Nephron (organoid): ENCODE measurements at regions not wholly inside any gene's neighbourhood (a gene's known extent, or its start where the extent isn't known, plus 50 kb on each side); places are given as distances from the start of the nearest gene placed in this dataset.

Experiments used
- H3K27ac Mint-ChIP-seq, 3 experiments: 2 replicates each; pipeline ENCODE4 v1.8.0; 2020; ENCODE audit warnings: mixed read lengths in 3 of 3, mild to moderate bottlenecking in 2 of 3, moderate library complexity in 1 of 3
- H3K27me3 Mint-ChIP-seq: 2 replicates; pipeline ENCODE4 v1.8.0; 2021; ENCODE audit warnings: low read depth, mild to moderate bottlenecking, moderate library complexity, mixed read lengths
- H3K36me3 Mint-ChIP-seq: 2 replicates; pipeline ENCODE4 v1.8.0; 2020; ENCODE audit warnings: low read depth, mixed read lengths
- H3K4me1 Mint-ChIP-seq: 2 replicates; pipeline ENCODE4 v1.8.0; 2020; ENCODE audit warnings: mixed read lengths
- H3K4me3 Mint-ChIP-seq, 3 experiments: 2 replicates each; pipeline ENCODE4 v1.8.0; 2020; ENCODE audit warnings: mild to moderate bottlenecking in 3 of 3, mixed read lengths in 3 of 3, moderate library complexity in 2 of 3
- H3K9me3 Mint-ChIP-seq: 2 replicates; pipeline ENCODE4 v1.8.0; 2020; ENCODE audit warnings: mixed read lengths
- TF ChIP-seq, protein P1 (sequence below), 3 experiments: fragments of 200-600 bp; sonication (generic); IDR thresholded peaks; one replicate each; pipeline ENCODE4 v1.5.0; 2021; ENCODE audit warnings: antibody characterized with exemption in 3 of 3; ENCODE audit not compliant: unreplicated experiment in 3 of 3

DNA sequence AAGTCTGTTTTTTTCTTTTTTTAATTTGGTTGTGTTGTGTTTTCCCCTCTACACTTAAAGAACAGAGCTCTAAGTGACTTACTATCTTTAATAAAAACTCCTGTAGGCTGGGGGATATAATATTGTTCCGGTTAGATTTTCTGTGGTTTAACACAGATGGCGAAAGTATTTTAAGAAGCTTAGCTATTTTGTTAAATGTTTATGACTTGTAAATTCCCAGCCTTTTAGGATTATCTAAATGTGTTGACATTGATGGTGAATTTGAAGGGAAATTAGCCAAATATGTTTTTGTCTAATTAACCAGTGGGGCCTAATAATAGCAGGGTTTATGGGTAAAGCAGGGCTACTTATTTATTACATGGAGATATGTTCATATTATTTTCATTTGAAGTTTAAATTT lies 538.5 kb downstream of the INHBA start:
- Mint-ChIP-seq H3K4me3 (no peak overlapping the region), H3K27me3 (no peaks in the 10 kb centered on the region), H3K4me1 (no peaks in the 10 kb centered on the region), H3K36me3 (no peaks in the 10 kb centered on the region), H3K9me3 (peaks cover 4% of the 10 kb centered on the region), H3K27ac (no peak overlapping the region)
- TF ChIP-seq, protein P1, sequence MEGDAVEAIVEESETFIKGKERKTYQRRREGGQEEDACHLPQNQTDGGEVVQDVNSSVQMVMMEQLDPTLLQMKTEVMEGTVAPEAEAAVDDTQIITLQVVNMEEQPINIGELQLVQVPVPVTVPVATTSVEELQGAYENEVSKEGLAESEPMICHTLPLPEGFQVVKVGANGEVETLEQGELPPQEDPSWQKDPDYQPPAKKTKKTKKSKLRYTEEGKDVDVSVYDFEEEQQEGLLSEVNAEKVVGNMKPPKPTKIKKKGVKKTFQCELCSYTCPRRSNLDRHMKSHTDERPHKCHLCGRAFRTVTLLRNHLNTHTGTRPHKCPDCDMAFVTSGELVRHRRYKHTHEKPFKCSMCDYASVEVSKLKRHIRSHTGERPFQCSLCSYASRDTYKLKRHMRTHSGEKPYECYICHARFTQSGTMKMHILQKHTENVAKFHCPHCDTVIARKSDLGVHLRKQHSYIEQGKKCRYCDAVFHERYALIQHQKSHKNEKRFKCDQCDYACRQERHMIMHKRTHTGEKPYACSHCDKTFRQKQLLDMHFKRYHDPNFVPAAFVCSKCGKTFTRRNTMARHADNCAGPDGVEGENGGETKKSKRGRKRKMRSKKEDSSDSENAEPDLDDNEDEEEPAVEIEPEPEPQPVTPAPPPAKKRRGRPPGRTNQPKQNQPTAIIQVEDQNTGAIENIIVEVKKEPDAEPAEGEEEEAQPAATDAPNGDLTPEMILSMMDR (IDR thresholded peaks at IDR 0.05; ENCODE audit: unreplicated experiment in 3 of 3) = no peak

DNA sequence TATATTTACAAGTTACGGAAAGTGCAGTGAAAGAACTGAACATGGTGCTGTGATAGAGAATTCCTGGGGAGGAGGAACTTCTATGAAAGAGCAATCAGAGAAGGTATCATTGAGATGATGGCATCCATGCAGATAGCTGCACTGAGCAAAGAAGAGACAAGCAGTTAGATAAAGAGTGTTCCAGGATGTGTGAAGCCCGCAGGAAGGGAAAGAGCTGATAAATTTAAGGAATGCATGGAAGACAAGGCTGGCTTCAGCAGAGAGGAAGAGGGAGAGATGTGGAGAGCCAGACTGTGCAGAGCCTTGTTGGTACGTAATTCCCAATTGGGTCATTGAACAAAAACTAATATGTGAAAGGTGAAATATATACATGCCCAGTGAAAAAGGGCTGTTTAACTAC lies 538.9 kb downstream of the INHBA start:
- no peaks in the 10 kb centered on the region for H3K4me1 Mint-ChIP-seq
- no peaks in the 10 kb centered on the region for H3K36me3 Mint-ChIP-seq
- H3K4me3 Mint-ChIP-seq = no peak overlapping the region
- peaks cover 2% of the 10 kb centered on the region for H3K9me3 Mint-ChIP-seq
- TF ChIP-seq, protein P1 (IDR thresholded peaks at IDR 0.05; ENCODE audit: unreplicated experiment in 3 of 3) = no peak
- H3K27ac Mint-ChIP-seq = no peak overlapping the region
- no peaks in the 10 kb centered on the region for H3K27me3 Mint-ChIP-seq

DNA sequence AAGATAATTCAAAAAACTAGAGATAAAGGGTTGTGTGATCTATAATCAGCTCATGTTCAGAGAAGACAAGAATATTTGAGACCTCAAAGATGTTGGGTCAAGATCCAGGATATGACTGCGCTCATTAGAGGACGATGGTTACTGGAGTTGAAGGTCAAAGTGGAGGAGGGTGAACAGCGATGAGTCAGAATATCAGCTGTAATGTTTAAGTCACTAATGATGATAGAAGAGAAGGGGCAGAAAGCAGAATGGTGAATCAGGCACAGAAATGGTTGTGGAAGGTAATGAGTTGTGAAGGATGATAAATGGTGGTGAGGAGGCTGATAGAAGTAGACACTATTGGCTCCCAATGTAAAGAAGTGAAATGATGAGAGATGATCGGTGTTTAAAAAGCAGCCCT lies 540.3 kb downstream of the INHBA start:
- TF ChIP-seq, protein P1 (IDR thresholded peaks at IDR 0.05; ENCODE audit: unreplicated experiment in 3 of 3) = no peak
- no peaks in the 10 kb centered on the region for H3K36me3 Mint-ChIP-seq
- H3K9me3 Mint-ChIP-seq = no peaks in the 10 kb centered on the region
- no peak overlapping the region for H3K27ac Mint-ChIP-seq
- H3K4me3 Mint-ChIP-seq = no peak overlapping the region
- no peaks in the 10 kb centered on the region for H3K27me3 Mint-ChIP-seq
- no peaks in the 10 kb centered on the region for H3K4me1 Mint-ChIP-seq

DNA sequence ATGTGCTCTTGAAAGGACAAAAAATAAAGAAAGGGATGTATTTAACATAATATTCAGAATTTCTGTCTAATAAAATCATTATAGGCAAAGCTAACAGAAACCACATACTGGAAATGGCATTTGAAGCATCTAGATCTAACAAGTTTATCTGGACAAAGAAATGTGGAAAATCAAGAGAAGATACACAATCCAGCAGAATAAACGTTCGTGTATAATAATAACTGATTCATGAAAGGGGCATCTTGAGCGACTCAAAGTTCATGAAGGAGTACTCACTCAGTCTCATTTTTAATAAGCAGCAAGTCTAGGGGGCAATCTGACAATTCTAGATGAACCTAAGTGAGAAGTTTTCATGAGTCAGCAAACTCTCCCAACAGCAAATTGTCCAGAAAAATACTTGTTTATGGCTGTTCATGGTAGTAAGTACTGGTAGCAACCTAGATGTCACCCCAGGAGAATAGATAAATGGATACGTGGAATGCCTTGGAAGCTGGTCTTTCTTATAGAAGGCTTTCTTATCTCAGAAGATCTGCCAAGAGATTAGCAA lies 541.8 kb downstream of the INHBA start:
- Mint-ChIP-seq H3K27me3 (no peaks in the 10 kb centered on the region), H3K36me3 (no peaks in the 10 kb centered on the region), H3K27ac (no peak overlapping the region), H3K4me3 (no peak overlapping the region), H3K9me3 (no peaks in the 10 kb centered on the region), H3K4me1 (no peaks in the 10 kb centered on the region)
- TF ChIP-seq, protein P1 (IDR thresholded peaks at IDR 0.05; ENCODE audit: unreplicated experiment in 3 of 3) = no peak

DNA sequence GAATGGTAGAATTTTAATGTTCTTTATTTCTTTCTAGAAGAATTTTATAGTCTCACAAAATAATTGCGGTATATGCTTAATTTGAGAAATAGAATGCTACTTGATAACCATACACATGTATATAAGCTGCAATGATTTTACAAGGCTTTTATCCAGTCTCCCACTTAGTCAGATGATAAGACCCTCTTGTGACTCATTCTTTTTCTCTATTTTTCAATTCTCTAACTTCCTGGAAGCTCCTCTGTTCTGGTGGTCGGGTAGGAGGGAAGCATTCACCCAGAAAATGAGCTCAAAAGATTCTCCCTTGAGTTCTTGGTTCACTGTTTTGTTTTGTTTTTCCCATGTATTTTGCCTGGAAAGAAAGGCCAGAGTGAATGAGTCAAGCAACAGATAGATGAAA lies 546.6 kb downstream of the INHBA start:
- Mint-ChIP-seq H3K4me3 (no peak overlapping the region), H3K36me3 (no peaks in the 10 kb centered on the region), H3K4me1 (no peaks in the 10 kb centered on the region), H3K27ac (no peak overlapping the region), H3K9me3 (no peaks in the 10 kb centered on the region), H3K27me3 (no peaks in the 10 kb centered on the region)
- TF ChIP-seq, protein P1 (IDR thresholded peaks at IDR 0.05; ENCODE audit: unreplicated experiment in 3 of 3) = no peak

GRCh38 chr7:41153268-41153667 lies 549.6 kb downstream of the INHBA start:
- Mint-ChIP-seq H3K27ac (no peak overlapping the region), H3K9me3 (no peaks in the 10 kb centered on the region), H3K27me3 (no peaks in the 10 kb centered on the region), H3K4me1 (peaks cover 8% of the 10 kb centered on the region), H3K36me3 (no peaks in the 10 kb centered on the region), H3K4me3 (no peak overlapping the region)
- TF ChIP-seq, protein P1 (IDR thresholded peaks at IDR 0.05; ENCODE audit: unreplicated experiment in 3 of 3) = no peak
